WTC11 (cell line): ENCODE measurements at regions not wholly inside any gene's neighbourhood (a gene's known extent, or its start where the extent isn't known, plus 50 kb on each side); places are given as distances from the start of the nearest gene placed in this dataset.

Experiments
- ATAC-seq: fragments of 200-7000 bp; cut with Tn5 transposase; 2 replicates; pipeline ENCODE4 v1.10.0; 2021; ENCODE audit warnings: mild to moderate bottlenecking, moderate library complexity
- CTCF ChIA-PET: fragments of 300-600 bp; sonication (Branson Sonifier 250); formaldehyde crosslinking; loops from one replicate; lab custom pipeline; 2021; ENCODE audit warnings: antibody characterized with exemption; lab: Charles Lee
- POLR2A ChIA-PET: fragments of 350-600 bp; sonication (Branson Sonifier 250); formaldehyde crosslinking; loops from one replicate; lab custom pipeline; 2021; ENCODE audit warnings: antibody characterized with exemption; lab: Charles Lee
- DNase-seq: peaks from one replicate; pipeline ENCODE4 v3.0.0; 2021; ENCODE audit warnings: low spot score
- H3K27ac Mint-ChIP-seq: 2 replicates; pipeline ENCODE4 v1.8.0; 2021; ENCODE audit warnings: mixed read lengths
- H3K27me3 Mint-ChIP-seq: 2 replicates; pipeline ENCODE4 v1.8.0; 2021; ENCODE audit warnings: low read depth, mild to moderate bottlenecking, moderate library complexity, mixed read lengths
- H3K36me3 Mint-ChIP-seq: 2 replicates; pipeline ENCODE4 v1.8.0; 2021; ENCODE audit warnings: mixed read lengths
- H3K4me1 Mint-ChIP-seq: 2 replicates; pipeline ENCODE4 v1.8.0; 2022; ENCODE audit warnings: mixed read lengths
- H3K4me3 Mint-ChIP-seq: 2 replicates; pipeline ENCODE4 v1.8.0; 2021; ENCODE audit warnings: mild to moderate bottlenecking, moderate library complexity, mixed read lengths
- H3K9me3 Mint-ChIP-seq: 2 replicates; pipeline ENCODE4 v1.8.0; 2021; ENCODE audit warnings: mixed read lengths
- ESRRA ChIP-seq: sonication (generic); formaldehyde crosslinking; IDR thresholded peaks from 2 replicates; pipeline ENCODE4 v1.8.1; 2022; ENCODE audit warnings: mild to moderate bottlenecking, missing genetic modification reagents, borderline replicate concordance
- GTF2I ChIP-seq: fragments of 250-450 bp; sonication (Bioruptor Pico); conservative IDR thresholded peaks from 2 replicates; pipeline ENCODE4 v1.4.0; 2021; ENCODE audit warnings: mild to moderate bottlenecking
- JUN ChIP-seq: sonication (generic); formaldehyde crosslinking; IDR thresholded peaks from 2 replicates; pipeline ENCODE4 v1.8.0; 2023; ENCODE audit warnings: mild to moderate bottlenecking, missing genetic modification reagents
- MYBL2 ChIP-seq: sonication (generic); formaldehyde crosslinking; IDR thresholded peaks from 2 replicates; pipeline ENCODE4 v1.8.1; 2023; ENCODE audit warnings: mild to moderate bottlenecking, moderate library complexity, missing genetic modification reagents
- NFE2L1 ChIP-seq: sonication (generic); formaldehyde crosslinking; IDR thresholded peaks from 2 replicates; pipeline ENCODE4 v1.8.1; 2023; ENCODE audit warnings: missing genetic modification reagents
- NR1H2 ChIP-seq: sonication (generic); formaldehyde crosslinking; IDR thresholded peaks from 2 replicates; pipeline ENCODE4 v1.9.0; 2021; ENCODE audit warnings: mild to moderate bottlenecking, moderate library complexity, missing genetic modification reagents
- OVOL2 ChIP-seq: fragments of 250-450 bp; sonication (Bioruptor Pico); IDR thresholded peaks from 2 replicates; pipeline ENCODE4 v1.9.0; 2021; ENCODE audit warnings: mild to moderate bottlenecking, borderline replicate concordance
- SMAD4 ChIP-seq: sonication (generic); formaldehyde crosslinking; IDR thresholded peaks from 2 replicates; pipeline ENCODE4 v1.8.0; 2022; ENCODE audit warnings: mild to moderate bottlenecking, missing genetic modification reagents
- USF2 ChIP-seq: sonication (generic); formaldehyde crosslinking; IDR thresholded peaks from 2 replicates; pipeline ENCODE4 v1.8.1; 2023; ENCODE audit warnings: mild to moderate bottlenecking, missing genetic modification reagents, moderate library complexity
- ZBTB21 ChIP-seq: sonication (generic); formaldehyde crosslinking; IDR thresholded peaks from 2 replicates; pipeline ENCODE4 v1.8.1; 2023; ENCODE audit warnings: mild to moderate bottlenecking, missing genetic modification reagents, borderline replicate concordance
- ZNF263 ChIP-seq: sonication (generic); formaldehyde crosslinking; IDR thresholded peaks from 2 replicates; pipeline ENCODE4 v1.8.1; 2022; ENCODE audit warnings: low read depth, mild to moderate bottlenecking, moderate library complexity, missing genetic modification reagents
- ZNF317 ChIP-seq: sonication (generic); formaldehyde crosslinking; IDR thresholded peaks from 2 replicates; pipeline ENCODE4 v1.8.1; 2023; ENCODE audit warnings: low read depth, mild to moderate bottlenecking, moderate library complexity, missing genetic modification reagents, borderline replicate concordance
- ZNF396 ChIP-seq: fragments of 250-450 bp; sonication (Bioruptor Pico); IDR thresholded peaks from 2 replicates; pipeline ENCODE4 v1.8.0; 2021; ENCODE audit warnings: mild to moderate bottlenecking, moderate library complexity, borderline replicate concordance
- ZNF416 ChIP-seq: fragments of 250-450 bp; sonication (Bioruptor Pico); IDR thresholded peaks from 2 replicates; pipeline ENCODE4 v1.9.0; 2021; ENCODE audit warnings: mild to moderate bottlenecking, inconsistent platforms
- ZNF425 ChIP-seq: fragments of 250-450 bp; sonication (Bioruptor Pico); conservative IDR thresholded peaks from 2 replicates; pipeline ENCODE4 v1.9.0; 2021; ENCODE audit warnings: mild to moderate bottlenecking
- ZNF532 ChIP-seq: fragments of 250-450 bp; sonication (Bioruptor Pico); IDR thresholded peaks from 2 replicates; pipeline ENCODE4 v1.9.0; 2021; ENCODE audit warnings: mild to moderate bottlenecking, borderline replicate concordance
- TF ChIP-seq, protein P1 (sequence below): fragments of 200-600 bp; IDR thresholded peaks from 2 replicates; pipeline ENCODE4 v1.8.0; 2022; ENCODE audit warnings: antibody characterized with exemption

GRCh38 chr4:53706422-53707032, 115.2 kb upstream of the LNX1 start:
- peaks cover 23% of the 10 kb centered on the region for H3K4me1 Mint-ChIP-seq
- ATAC-seq: peak; percentile 66
- H3K27me3 Mint-ChIP-seq: no peaks in the 10 kb centered on the region
- H3K36me3 Mint-ChIP-seq: no peaks in the 10 kb centered on the region
- H3K4me3 Mint-ChIP-seq: no peak overlapping the region
- TF ChIP-seq, protein P1, sequence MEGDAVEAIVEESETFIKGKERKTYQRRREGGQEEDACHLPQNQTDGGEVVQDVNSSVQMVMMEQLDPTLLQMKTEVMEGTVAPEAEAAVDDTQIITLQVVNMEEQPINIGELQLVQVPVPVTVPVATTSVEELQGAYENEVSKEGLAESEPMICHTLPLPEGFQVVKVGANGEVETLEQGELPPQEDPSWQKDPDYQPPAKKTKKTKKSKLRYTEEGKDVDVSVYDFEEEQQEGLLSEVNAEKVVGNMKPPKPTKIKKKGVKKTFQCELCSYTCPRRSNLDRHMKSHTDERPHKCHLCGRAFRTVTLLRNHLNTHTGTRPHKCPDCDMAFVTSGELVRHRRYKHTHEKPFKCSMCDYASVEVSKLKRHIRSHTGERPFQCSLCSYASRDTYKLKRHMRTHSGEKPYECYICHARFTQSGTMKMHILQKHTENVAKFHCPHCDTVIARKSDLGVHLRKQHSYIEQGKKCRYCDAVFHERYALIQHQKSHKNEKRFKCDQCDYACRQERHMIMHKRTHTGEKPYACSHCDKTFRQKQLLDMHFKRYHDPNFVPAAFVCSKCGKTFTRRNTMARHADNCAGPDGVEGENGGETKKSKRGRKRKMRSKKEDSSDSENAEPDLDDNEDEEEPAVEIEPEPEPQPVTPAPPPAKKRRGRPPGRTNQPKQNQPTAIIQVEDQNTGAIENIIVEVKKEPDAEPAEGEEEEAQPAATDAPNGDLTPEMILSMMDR: peak; percentile 36
- TF ChIP-seq NFE2L1: no peak
- TF ChIP-seq, all 79 proteins: peak for 1
- H3K9me3 Mint-ChIP-seq: peaks cover 10% of the 10 kb centered on the region; the same call in 1 of the 2 replicates
- no peak for DNase-seq
- CTCF ChIA-PET: interaction anchor here (0.6 to 6.0 kb wide), 49 partner anchors 9 to 683 kb away, joined by 3 to 76 read pairs (median 3); no protein-coding TSS in a partner anchor
- no peak overlapping the region for H3K27ac Mint-ChIP-seq
- POLR2A ChIA-PET: interaction anchor here (0.6 kb wide), 1 partner anchor 308 kb away, joined by 3 read pairs; no protein-coding TSS in a partner anchor

DNA sequence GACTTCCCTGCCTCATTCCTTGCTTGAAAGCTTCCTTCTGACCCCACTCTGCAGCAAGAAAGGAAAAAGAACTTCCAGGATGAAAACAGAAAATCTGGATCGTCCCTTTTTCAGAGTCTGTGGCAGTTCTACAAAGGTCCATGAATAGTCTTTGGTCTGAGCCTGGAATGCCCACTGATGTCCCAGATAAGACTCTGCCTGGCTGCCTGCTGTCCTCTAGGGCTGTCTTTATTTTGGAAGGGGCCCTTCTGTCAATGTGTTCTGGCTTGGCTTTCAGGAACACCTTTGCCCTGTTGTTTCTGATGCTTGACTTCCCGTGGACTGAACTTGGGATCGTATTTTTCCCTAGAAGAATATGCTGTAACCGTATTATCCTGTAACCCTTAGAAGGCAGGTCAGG, 114.7 kb upstream of the LNX1 start:
- ATAC-seq: no peak
- Mint-ChIP-seq H3K9me3 (peaks cover 10% of the 10 kb centered on the region; the same call in 1 of the 2 replicates), H3K4me1 (peaks cover 23% of the 10 kb centered on the region), H3K4me3 (no peak overlapping the region), H3K36me3 (no peaks in the 10 kb centered on the region), H3K27me3 (no peaks in the 10 kb centered on the region)
- ChIA-PET POLR2A (interaction anchor here (0.6 kb wide), 1 partner anchor 9 kb away, joined by 5 read pairs; no protein-coding TSS in a partner anchor), CTCF (interaction anchor here (0.6 to 6.0 kb wide), 41 partner anchors 9 to 682 kb away, joined by 3 to 76 read pairs (median 4); no protein-coding TSS in a partner anchor)
- DNase-seq: no peak
- TF ChIP-seq ZNF416 (CRISPR knock-in tag) (no peak), ZNF263 (no peak), ZNF317 (CRISPR knock-in tag) (no peak), OVOL2 (CRISPR knock-in tag) (no peak)
- TF ChIP-seq, all 79 proteins: peak for 0
- no peak overlapping the region for H3K27ac Mint-ChIP-seq

DNA sequence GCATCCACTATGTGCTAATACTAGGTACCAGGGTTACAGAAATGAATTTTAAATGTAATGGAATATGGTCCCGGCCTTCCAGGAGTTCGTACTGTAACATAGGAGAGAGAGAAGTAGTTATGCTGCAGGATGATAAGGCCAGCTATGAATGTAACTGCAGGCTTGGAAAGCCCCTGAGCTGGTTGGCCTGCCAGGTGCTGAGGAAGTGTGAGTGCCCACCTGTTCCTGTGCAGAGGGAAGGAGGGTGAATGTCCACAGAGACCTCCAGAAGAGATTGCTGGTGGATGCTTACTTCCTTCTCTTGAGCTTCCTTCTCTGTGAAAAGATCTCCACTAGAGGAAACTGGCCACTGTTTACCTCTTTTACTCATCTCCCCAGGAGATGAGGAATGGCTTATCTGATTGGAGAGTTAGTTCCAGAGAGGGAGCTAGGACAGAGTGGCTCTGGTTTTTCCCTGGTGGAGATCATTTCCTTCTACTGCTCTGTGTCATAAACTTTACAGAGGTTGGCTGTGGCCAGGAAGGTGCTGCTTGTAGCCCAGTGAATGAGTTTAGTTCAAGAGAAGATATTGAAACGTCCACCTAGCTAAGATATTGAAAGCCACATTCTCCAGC, 114.0 kb upstream of the LNX1 start:
- Mint-ChIP-seq H3K4me3 (no peak overlapping the region), H3K4me1 (peaks cover 23% of the 10 kb centered on the region), H3K36me3 (no peaks in the 10 kb centered on the region), H3K27me3 (no peaks in the 10 kb centered on the region), H3K27ac (no peak overlapping the region), H3K9me3 (peaks cover 10% of the 10 kb centered on the region; the same call in 1 of the 2 replicates)
- CTCF ChIA-PET: interaction anchor here (1.3 to 6.0 kb wide), 7 partner anchors 78 to 528 kb away, joined by 3 to 76 read pairs (median 6); no protein-coding TSS in a partner anchor
- no peak for ATAC-seq
- DNase-seq: no peak
- POLR2A ChIA-PET: interaction anchor here (0.6 kb wide), 1 partner anchor 8 kb away, joined by 5 read pairs; no protein-coding TSS in a partner anchor
- TF ChIP-seq ZBTB21 (CRISPR knock-in tag): no peak
- no peak for TF ChIP-seq JUN (CRISPR knock-in tag)
- no peak for TF ChIP-seq USF2 (CRISPR knock-in tag)
- TF ChIP-seq ZNF425 (CRISPR knock-in tag): no peak
- TF ChIP-seq ZNF532: no peak
- no peak for TF ChIP-seq ESRRA
- TF ChIP-seq MYBL2 (CRISPR knock-in tag): no peak
- TF ChIP-seq ZNF317 (CRISPR knock-in tag): no peak
- TF ChIP-seq NR1H2 (CRISPR knock-in tag): no peak
- TF ChIP-seq ZNF396 (CRISPR knock-in tag): no peak
- TF ChIP-seq SMAD4: no peak
- TF ChIP-seq GTF2I: no peak
